Natural killer cell (primary cell): ENCODE measurements at regions not wholly inside any gene's neighbourhood (a gene's known extent, or its start where the extent isn't known, plus 50 kb on each side); places are given as distances from the start of the nearest gene placed in this dataset.

Experiments used
- ATAC-seq, 3 donors: fragments of 150-1000 bp in 2 of 3; fragments of 200-7000 bp in 1 of 3; cut with Tn5 transposase; 1 replicate in 1 of 3; 2 replicates in 2 of 3; pipeline ENCODE4 v1.10.0; 2021; ENCODE audit warnings: mild to moderate bottlenecking in 2 of 3, moderate library complexity in 2 of 3
- DNase-seq, 2 donors: peaks; one replicate each; pipeline versions ENCODE4 v3.0.0 to v3.0.0-alpha.2; 2013 to 2021; ENCODE audit warnings: mixed read lengths in 1 of 2
- H3K27ac ChIP-seq: one replicate; pipeline ENCODE4 v1.5.1; 2013; ENCODE audit warnings: mild to moderate bottlenecking, low read length
- H3K27me3 ChIP-seq: one replicate; pipeline ENCODE4 v1.6.1; 2013; ENCODE audit warnings: low read length; ENCODE audit not compliant: control insufficient read depth, insufficient read depth
- H3K36me3 ChIP-seq: one replicate; pipeline ENCODE4 v1.6.1; 2013; ENCODE audit warnings: low read length; ENCODE audit not compliant: control insufficient read depth, insufficient read depth
- H3K4me1 ChIP-seq: one replicate; pipeline ENCODE4 v1.6.1; 2013; ENCODE audit warnings: low read length; ENCODE audit not compliant: control insufficient read depth, insufficient read depth
- H3K4me3 ChIP-seq: one replicate; pipeline ENCODE4 v1.5.1; 2013; ENCODE audit warnings: low read length
- H3K9me3 ChIP-seq: one replicate; pipeline ENCODE4 v1.6.1; 2013; ENCODE audit warnings: low read length; ENCODE audit not compliant: control insufficient read depth, insufficient read depth
- H3K27ac Mint-ChIP-seq, 2 donors: one replicate each; pipeline ENCODE4 v1.8.0; 2022; ENCODE audit warnings: mild to moderate bottlenecking in 2 of 2, mixed read lengths in 2 of 2, moderate library complexity in 1 of 2
- H3K27me3 Mint-ChIP-seq, 2 donors: one replicate each; pipeline ENCODE4 v1.8.0; 2022; ENCODE audit warnings: low read depth in 2 of 2, mixed read lengths in 2 of 2
- H3K36me3 Mint-ChIP-seq: one replicate; pipeline ENCODE4 v1.8.0; 2022; ENCODE audit warnings: mixed read lengths
- H3K4me1 Mint-ChIP-seq, 2 donors: one replicate each; pipeline ENCODE4 v1.8.0; 2022; ENCODE audit warnings: mixed read lengths in 2 of 2
- H3K4me3 Mint-ChIP-seq: one replicate; pipeline ENCODE4 v1.8.0; 2022; ENCODE audit warnings: mild to moderate bottlenecking, moderate library complexity, mixed read lengths
- H3K9me3 Mint-ChIP-seq, 2 donors: one replicate each; pipeline ENCODE4 v1.8.0; 2022; ENCODE audit warnings: mixed read lengths in 2 of 2
- CTCF ChIP-seq: fragments of 200-600 bp; IDR thresholded peaks from one replicate; pipeline ENCODE4 v1.8.0; 2022; ENCODE audit warnings: antibody characterized with exemption
- WGBS: methylation state at CpG from one replicate; pipeline ENCODE4 v1.1.7; 2013; ENCODE audit warnings: missing lambda C conversion rate; ENCODE audit not compliant: insufficient coverage; 5-methylcytosine and 5-hydroxymethylcytosine counted together
- intact Hi-C: fragments of 100-400 bp; cut with micrococcal nuclease; formaldehyde crosslinking; loops from one replicate; pipeline ENCODE4 v1.14.2; 2022

GRCh38 chr1:82795508-82796149 lies 994.9 kb downstream of the ADGRL2 start:
- no peaks in the 10 kb centered on the region for H3K36me3 Mint-ChIP-seq
- Histone ChIP-seq H3K4me3 (no peak overlapping the region), H3K27ac (no peak overlapping the region), H3K36me3 (no peaks in the 10 kb centered on the region), H3K9me3 (peaks cover 3% of the 10 kb centered on the region), H3K27me3 (no peaks in the 10 kb centered on the region), H3K4me1 (no peaks in the 10 kb centered on the region)
- no peak for DNase-seq
- intact Hi-C loops = no loop called here
- 75% methylated on average over 3 of the region's 3 CpGs for WGBS
- no peak overlapping the region for H3K4me3 Mint-ChIP-seq
- peaks cover 6 to 8% of the 10 kb centered on the region in 2 donors for H3K9me3 Mint-ChIP-seq
- no peaks in the 10 kb centered on the region for H3K27me3 Mint-ChIP-seq
- TF ChIP-seq CTCF = no peak
- ATAC-seq = no peak
- no peak overlapping the region for H3K27ac Mint-ChIP-seq
- H3K4me1 Mint-ChIP-seq = no peaks in the 10 kb centered on the region

DNA sequence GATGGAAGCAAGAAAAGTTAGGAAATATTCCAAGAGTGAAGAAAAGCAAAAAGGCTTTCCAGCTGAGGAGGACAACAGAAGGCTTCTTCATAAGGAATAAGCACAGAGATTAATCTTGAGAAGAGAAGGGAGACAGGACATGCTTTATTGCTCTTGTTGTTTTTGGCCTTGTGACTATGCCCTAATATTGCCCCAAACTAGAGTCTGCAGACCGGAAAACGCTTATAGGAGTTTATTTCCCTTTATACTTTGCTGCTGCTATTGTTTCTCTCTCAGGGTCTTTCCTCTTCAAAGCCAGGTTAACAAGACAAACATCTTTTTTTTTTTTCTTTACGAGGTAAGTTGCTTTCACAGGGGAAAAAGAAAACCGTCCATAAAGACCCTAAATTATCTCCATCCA lies 991.4 kb downstream of the ADGRL2 start:
- no peaks in the 10 kb centered on the region for H3K4me1 Mint-ChIP-seq
- H3K27ac Mint-ChIP-seq = no peak overlapping the region
- Histone ChIP-seq H3K36me3 (no peaks in the 10 kb centered on the region), H3K27ac (no peak overlapping the region), H3K4me1 (no peaks in the 10 kb centered on the region), H3K9me3 (peaks cover 3% of the 10 kb centered on the region), H3K4me3 (no peak overlapping the region), H3K27me3 (no peaks in the 10 kb centered on the region)
- H3K27me3 Mint-ChIP-seq = no peaks in the 10 kb centered on the region
- intact Hi-C loops = no loop called here
- no peak overlapping the region for H3K4me3 Mint-ChIP-seq
- no peak for TF ChIP-seq CTCF
- H3K36me3 Mint-ChIP-seq = no peaks in the 10 kb centered on the region
- DNase-seq = no peak
- peaks cover 3 to 12% of the 10 kb centered on the region in 2 donors for H3K9me3 Mint-ChIP-seq
- no peak for ATAC-seq
- 85% methylated on average over 4 of the region's 4 CpGs for WGBS

DNA sequence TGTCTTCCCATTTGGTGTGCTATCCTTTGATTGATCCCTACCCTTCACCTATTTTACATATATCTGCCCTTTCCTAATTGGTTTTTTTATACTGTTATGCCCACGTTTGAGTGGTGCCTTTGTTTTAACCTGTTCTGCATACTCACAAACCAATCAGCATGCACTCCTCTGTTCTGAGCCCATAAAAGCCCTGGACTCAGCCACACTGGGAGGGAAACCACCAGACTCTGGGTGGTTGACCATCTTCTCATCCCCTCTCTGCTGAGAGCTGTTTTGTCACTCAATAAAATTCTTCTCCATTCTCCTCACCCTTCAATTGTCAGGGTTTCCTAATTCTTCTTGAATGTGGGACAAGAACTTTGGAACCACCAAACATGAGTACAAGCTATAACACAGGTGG lies 989.8 kb downstream of the ADGRL2 start:
- Mint-ChIP-seq H3K4me1 (no peaks in the 10 kb centered on the region), H3K4me3 (no peak overlapping the region), H3K36me3 (no peaks in the 10 kb centered on the region), H3K27ac (no peak overlapping the region), H3K27me3 (no peaks in the 10 kb centered on the region), H3K9me3 (peaks cover 3 to 10% of the 10 kb centered on the region in 2 donors)
- no peak overlapping the region for H3K4me3 ChIP-seq
- no peaks in the 10 kb centered on the region for H3K9me3 ChIP-seq
- no peaks in the 10 kb centered on the region for H3K27me3 ChIP-seq
- H3K27ac ChIP-seq = no peak overlapping the region
- H3K4me1 ChIP-seq = no peaks in the 10 kb centered on the region
- ATAC-seq (no peak), DNase-seq (no peak)
- no peak for TF ChIP-seq CTCF
- intact Hi-C loops = no loop called here
- H3K36me3 ChIP-seq = no peaks in the 10 kb centered on the region
- WGBS = 68% methylated on average over 1 of the region's 1 CpG

DNA sequence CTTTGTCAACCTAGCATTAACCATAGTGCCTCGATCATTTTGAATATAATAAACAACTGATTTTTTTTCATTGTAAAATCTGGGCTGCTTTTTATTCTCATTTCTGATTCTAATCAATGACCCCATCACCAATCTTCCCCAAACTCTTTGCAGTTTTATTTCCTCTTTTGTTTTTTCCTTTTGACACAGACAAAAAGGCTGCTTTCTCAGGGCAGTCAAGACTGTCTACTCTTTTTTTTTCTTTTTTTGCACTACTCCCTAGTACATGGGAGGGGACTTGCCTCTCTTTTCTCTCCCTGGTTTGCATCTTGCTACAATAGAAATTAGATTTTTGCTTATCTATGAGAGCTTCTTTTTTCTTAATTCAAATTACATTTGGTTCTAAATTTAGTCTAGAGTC lies 987.9 kb downstream of the ADGRL2 start:
- no peak overlapping the region for H3K27ac Mint-ChIP-seq
- no peak for TF ChIP-seq CTCF
- Histone ChIP-seq H3K27me3 (no peaks in the 10 kb centered on the region), H3K36me3 (no peaks in the 10 kb centered on the region), H3K4me3 (no peak overlapping the region), H3K9me3 (no peaks in the 10 kb centered on the region), H3K4me1 (no peaks in the 10 kb centered on the region), H3K27ac (no peak overlapping the region)
- H3K4me3 Mint-ChIP-seq = no peak overlapping the region
- no peaks in the 10 kb centered on the region for H3K36me3 Mint-ChIP-seq
- H3K4me1 Mint-ChIP-seq = no peaks in the 10 kb centered on the region
- H3K27me3 Mint-ChIP-seq = no peaks in the 10 kb centered on the region
- H3K9me3 Mint-ChIP-seq = peaks cover 3 to 7% of the 10 kb centered on the region in 2 donors
- ATAC-seq = no peak
- WGBS = 60% methylated on average over 1 of the region's 1 CpG
- intact Hi-C loops = no loop called here
- DNase-seq = no peak
